ENCODE measurements at regions not wholly inside any gene's neighbourhood (a gene's known extent, or its start where the extent isn't known, plus 50 kb on each side); places are given as distances from the start of the nearest gene placed in this dataset.

DNA sequence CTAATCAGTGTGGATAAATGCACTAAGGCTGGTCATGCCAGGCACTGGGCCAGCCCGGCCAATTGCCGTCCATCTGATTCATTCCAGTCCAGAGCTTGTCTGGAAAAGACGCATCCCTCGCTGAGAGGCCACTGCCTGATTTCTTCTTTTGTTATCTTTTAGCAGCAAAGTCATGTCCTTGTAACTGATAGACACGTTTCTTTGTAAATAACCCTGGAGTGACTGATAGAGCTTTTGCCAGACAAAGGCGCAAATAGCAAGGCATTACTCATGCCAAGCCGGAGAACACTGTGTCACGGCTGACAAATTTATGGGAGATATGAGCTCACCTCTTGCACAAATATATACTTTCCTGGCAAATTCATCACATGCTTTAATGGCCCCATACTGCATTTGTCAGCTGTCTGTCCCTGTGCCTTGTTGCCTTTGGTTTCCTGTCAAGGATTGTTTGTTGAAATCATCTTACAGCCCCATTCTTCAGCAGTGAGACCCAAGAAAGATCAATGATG lies 164.4 kb downstream of the ETAA1 start:
- no peaks in the 10 kb centered on the region for H3K36me3 ChIP-seq
- 34 to 44% methylated on average over 4 to 8 of the region's 8 CpGs for WGBS, 2 donors (ENCODE audit: low coverage in 1 of 2)
- no peaks in the 10 kb centered on the region for H3K9me3 ChIP-seq
- no peak overlapping the region for H3K27ac ChIP-seq
- no peak for DNase-seq
- TF ChIP-seq EP300 (IDR thresholded peaks at IDR 0.05; ENCODE audit: low read depth) (no peak), POLR2A (IDR thresholded peaks at IDR 0.05) (no peak), CTCF (IDR thresholded peaks at IDR 0.05) (no peak), POLR2AphosphoS5 (IDR thresholded peaks at IDR 0.05) (no peak)
- H3K4me1 ChIP-seq: peaks cover 0 to 4% (median 0%) of the 10 kb centered on the region in 4 donors
- H3K27me3 ChIP-seq: peaks cover 7% of the 10 kb centered on the region
- H3K4me3 ChIP-seq: no peak overlapping the region
- intact Hi-C loops (cut with DNase I; ENCODE audit: low total_unique reads) (no loop called here), in situ Hi-C loops (cut with MboI; ENCODE audit: low pct_ligation_motif_present in 1 of 4, low pct_unique_long_range_greater_than_20kb in 1 of 4, low sequenced_read_pairs in 3 of 4) (no loop called here)

GRCh38 chr2:67564076-67564475 lies 166.9 kb downstream of the ETAA1 start:
- Histone ChIP-seq H3K36me3 (no peaks in the 10 kb centered on the region), H3K27ac (no peak overlapping the region), H3K4me1 (peaks cover 0 to 4% (median 0%) of the 10 kb centered on the region in 4 donors), H3K9me3 (no peaks in the 10 kb centered on the region), H3K27me3 (peaks cover 7% of the 10 kb centered on the region), H3K4me3 (no peak overlapping the region)
- TF ChIP-seq CTCF (IDR thresholded peaks at IDR 0.05) (no peak), POLR2AphosphoS5 (IDR thresholded peaks at IDR 0.05) (no peak)
- in situ Hi-C loops (cut with MboI; ENCODE audit: low pct_ligation_motif_present in 1 of 4, low pct_unique_long_range_greater_than_20kb in 1 of 4, low sequenced_read_pairs in 3 of 4): no loop called here
- 53 to 59% methylated on average over 3 of the region's 3 CpGs for WGBS, 2 donors (ENCODE audit: low coverage in 1 of 2)
- intact Hi-C loops (cut with DNase I; ENCODE audit: low total_unique reads): no loop called here
- DNase-seq: no peak

- 61% methylated on average over 3 of the region's 3 CpGs; no CpG with 5 or more reads in 1 of the 2 donors for WGBS, 2 donors (ENCODE audit: low coverage in 1 of 2)
- H3K27ac ChIP-seq: no peak overlapping the region
Measured at GRCh38 chr2:67564626-67565025, 167.5 kb downstream of the ETAA1 start.

DNA sequence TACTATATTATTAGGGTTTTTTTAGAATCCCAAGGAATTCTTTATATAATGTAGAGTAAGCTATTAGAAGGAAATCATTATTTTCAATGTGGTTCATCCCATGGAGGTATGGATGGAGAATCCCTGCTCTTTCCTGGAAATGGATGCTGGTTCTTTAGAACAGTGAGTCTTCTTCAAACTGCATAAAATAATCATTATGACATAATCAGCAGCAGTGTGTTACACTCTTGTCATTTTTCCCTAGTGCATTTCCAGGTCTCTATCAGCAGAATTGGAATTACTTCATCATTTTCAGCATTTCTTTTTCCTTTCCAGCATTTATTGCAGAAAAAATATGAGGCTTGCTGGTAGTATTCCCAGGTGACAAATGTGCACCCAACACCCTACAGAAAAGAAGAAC lies 168.1 kb downstream of the ETAA1 start:
- in situ Hi-C loops (cut with MboI; ENCODE audit: low pct_ligation_motif_present in 1 of 4, low pct_unique_long_range_greater_than_20kb in 1 of 4, low sequenced_read_pairs in 3 of 4): no loop called here
- TF ChIP-seq CTCF (IDR thresholded peaks at IDR 0.05) (no peak), POLR2AphosphoS5 (IDR thresholded peaks at IDR 0.05) (no peak), EP300 (IDR thresholded peaks at IDR 0.05; ENCODE audit: low read depth) (no peak)
- Histone ChIP-seq H3K4me1 (peaks cover 0 to 4% (median 0%) of the 10 kb centered on the region in 4 donors), H3K36me3 (no peaks in the 10 kb centered on the region), H3K4me3 (no peak overlapping the region), H3K9me3 (no peaks in the 10 kb centered on the region), H3K27me3 (peaks cover 7% of the 10 kb centered on the region), H3K27ac (no peak overlapping the region)
- intact Hi-C loops (cut with DNase I; ENCODE audit: low total_unique reads): no loop called here
- no peak for DNase-seq

More at GRCh38 chr2:67564626-67565025, 167.5 kb downstream of the ETAA1 start:
- Histone ChIP-seq H3K36me3 (no peaks in the 10 kb centered on the region), H3K27me3 (peaks cover 7% of the 10 kb centered on the region), H3K4me3 (no peak overlapping the region), H3K9me3 (no peaks in the 10 kb centered on the region), H3K4me1 (peaks cover 0 to 4% (median 0%) of the 10 kb centered on the region in 4 donors)
- no peak for DNase-seq
- intact Hi-C loops (cut with DNase I; ENCODE audit: low total_unique reads) (no loop called here), in situ Hi-C loops (cut with MboI; ENCODE audit: low pct_ligation_motif_present in 1 of 4, low pct_unique_long_range_greater_than_20kb in 1 of 4, low sequenced_read_pairs in 3 of 4) (no loop called here)
- TF ChIP-seq CTCF (IDR thresholded peaks at IDR 0.05): no peak
- TF ChIP-seq POLR2AphosphoS5 (IDR thresholded peaks at IDR 0.05): no peak
- no peak for TF ChIP-seq POLR2A (IDR thresholded peaks at IDR 0.05)
- TF ChIP-seq EP300 (IDR thresholded peaks at IDR 0.05; ENCODE audit: low read depth): no peak

Measured in transverse colon (tissue), 4 donors.